ENCODE measurements at regions not wholly inside any gene's neighbourhood (a gene's known extent, or its start where the extent isn't known, plus 50 kb on each side); places are given as distances from the start of the nearest gene placed in this dataset.

DNA sequence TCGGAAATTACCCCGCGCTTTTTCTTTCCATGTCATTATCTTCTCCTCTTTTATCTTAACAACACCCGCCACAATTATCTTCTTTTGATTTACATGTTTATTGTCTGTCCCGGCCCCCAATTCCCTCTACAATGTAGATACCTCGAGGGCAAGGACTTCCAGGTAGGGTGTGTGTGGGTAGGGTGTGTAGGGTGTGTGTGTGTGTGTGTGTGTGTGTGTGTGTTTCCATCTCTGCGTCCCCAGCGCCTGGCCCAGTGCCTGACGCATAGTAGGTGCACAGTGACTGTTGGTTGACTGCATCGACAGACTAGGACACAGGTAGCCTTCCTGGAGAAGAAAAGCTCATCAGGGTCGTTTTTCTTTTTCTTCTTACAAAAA lies 103.1 kb downstream of the UCHL1 start:
- TF ChIP-seq, protein P1, sequence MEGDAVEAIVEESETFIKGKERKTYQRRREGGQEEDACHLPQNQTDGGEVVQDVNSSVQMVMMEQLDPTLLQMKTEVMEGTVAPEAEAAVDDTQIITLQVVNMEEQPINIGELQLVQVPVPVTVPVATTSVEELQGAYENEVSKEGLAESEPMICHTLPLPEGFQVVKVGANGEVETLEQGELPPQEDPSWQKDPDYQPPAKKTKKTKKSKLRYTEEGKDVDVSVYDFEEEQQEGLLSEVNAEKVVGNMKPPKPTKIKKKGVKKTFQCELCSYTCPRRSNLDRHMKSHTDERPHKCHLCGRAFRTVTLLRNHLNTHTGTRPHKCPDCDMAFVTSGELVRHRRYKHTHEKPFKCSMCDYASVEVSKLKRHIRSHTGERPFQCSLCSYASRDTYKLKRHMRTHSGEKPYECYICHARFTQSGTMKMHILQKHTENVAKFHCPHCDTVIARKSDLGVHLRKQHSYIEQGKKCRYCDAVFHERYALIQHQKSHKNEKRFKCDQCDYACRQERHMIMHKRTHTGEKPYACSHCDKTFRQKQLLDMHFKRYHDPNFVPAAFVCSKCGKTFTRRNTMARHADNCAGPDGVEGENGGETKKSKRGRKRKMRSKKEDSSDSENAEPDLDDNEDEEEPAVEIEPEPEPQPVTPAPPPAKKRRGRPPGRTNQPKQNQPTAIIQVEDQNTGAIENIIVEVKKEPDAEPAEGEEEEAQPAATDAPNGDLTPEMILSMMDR (IDR thresholded peaks at IDR 0.05) = no peak
- no peak for TF ChIP-seq POLR2A (IDR thresholded peaks at IDR 0.05)

All from heart left ventricle (tissue), 13 donors.